ENCODE measurements at regions not wholly inside any gene's neighbourhood (a gene's known extent, or its start where the extent isn't known, plus 50 kb on each side); places are given as distances from the start of the nearest gene placed in this dataset.

GRCh38 chr9:106532306-106533015 lies 330.5 kb upstream of the ZNF462 start:
- TF ChIP-seq CTCF (conservative IDR thresholded peaks at IDR 0.05; ENCODE audit: low read length) (no peak), EZH2phosphoT487 (IDR thresholded peaks at IDR 0.05; ENCODE audit: borderline replicate concordance) (no peak)

Measured in Loucy (cell line).